GM21576 (cell line): ENCODE measurements at regions not wholly inside any gene's neighbourhood (a gene's known extent, or its start where the extent isn't known, plus 50 kb on each side); places are given as distances from the start of the nearest gene placed in this dataset.
"Not testable (repeated sequence)": the region's sequence is repeated elsewhere in the genome, so short reads cannot be mapped to it uniquely, and the experiment has no call there.

Experiments used
- ATAC-seq: cut with Tn5 transposase; IDR thresholded peaks from one replicate; pipeline ENCODE4 v1.9.1; 2021; ENCODE audit warnings: mild to moderate bottlenecking, moderate library complexity; ENCODE audit not compliant: unreplicated experiment

GRCh38 chr15:34528055-34528754, 55.2 kb downstream of the GOLGA8B start:
- not testable (repeated sequence) for ATAC-seq

GRCh38 chr15:34527641-34528040, 55.8 kb downstream of the GOLGA8B start:
- not testable (repeated sequence) for ATAC-seq

GRCh38 chr15:34523849-34524248, 59.6 kb downstream of the GOLGA8B start:
- not testable (repeated sequence) for ATAC-seq

- ATAC-seq = not testable (repeated sequence)
Measured at GRCh38 chr15:34522601-34523000, 60.9 kb downstream of the GOLGA8B start.

- ATAC-seq = not testable (repeated sequence)
Measured at GRCh38 chr15:34521802-34522485, 61.5 kb downstream of the GOLGA8B start.

- no peak for ATAC-seq
Measured at GRCh38 chr15:34520566-34520965, 62.9 kb downstream of the GOLGA8B start.

- not testable (repeated sequence) for ATAC-seq
Measured at GRCh38 chr15:34520010-34520409, 63.4 kb downstream of the GOLGA8B start.

GRCh38 chr15:34514251-34514670, 69.2 kb downstream of the GOLGA8B start:
- peak; percentile 53 for ATAC-seq

- ATAC-seq = no peak
Measured at GRCh38 chr15:34512628-34513027, 70.8 kb downstream of the GOLGA8B start.

GRCh38 chr15:34501131-34501530, 63.5 kb upstream of the GOLGA8A start:
- ATAC-seq = no peak

- no peak for ATAC-seq
Measured at GRCh38 chr15:34496207-34496995, 58.8 kb upstream of the GOLGA8A start.

GRCh38 chr15:34495707-34496106, 58.1 kb upstream of the GOLGA8A start:
- ATAC-seq = not testable (repeated sequence)

- ATAC-seq = no peak
Measured at GRCh38 chr15:34494084-34494399, 56.4 kb upstream of the GOLGA8A start.

GRCh38 chr15:34493001-34493400, 55.4 kb upstream of the GOLGA8A start:
- no peak for ATAC-seq

- ATAC-seq = not testable (repeated sequence)
Measured at GRCh38 chr15:34491488-34491887, 53.9 kb upstream of the GOLGA8A start.

GRCh38 chr15:34490417-34491193, 53.0 kb upstream of the GOLGA8A start:
- ATAC-seq = no peak

GRCh38 chr15:34488973-34489959, 51.7 kb upstream of the GOLGA8A start:
- not testable (repeated sequence) for ATAC-seq
